ACHN (cell line): ENCODE measurements at regions not wholly inside any gene's neighbourhood (a gene's known extent, or its start where the extent isn't known, plus 50 kb on each side); places are given as distances from the start of the nearest gene placed in this dataset.

ENCODE experiments used
- DNase-seq: peaks from one replicate; pipeline ENCODE4 v3.0.0-alpha.2; 2015
- in situ Hi-C: cut with HindIII; loops from 2 replicates; pipeline ENCODE4 v1.10.0; 2017; ENCODE audit warnings: low sequenced_read_pairs, low pct_ligation_motif_present, low pct_unique_long_range_greater_than_20kb

- in situ Hi-C loops, result loop anchor here (25.0 kb wide), 2 partner anchors 264 to 689 kb away; partner anchors contain the start of genes BOD1 and NSG2
Measured at GRCh38 chr5:174300941-174301761, 255.6 kb downstream of the NSG2 start.

GRCh38 chr5:174301848-174302625 lies 256.5 kb downstream of the NSG2 start:
- in situ Hi-C loops, result loop anchor here (25.0 kb wide), 2 partner anchors 265 to 690 kb away; partner anchors contain the start of genes BOD1 and NSG2

More at GRCh38 chr5:174300941-174301761, 255.6 kb downstream of the NSG2 start:
- DNase-seq, result no peak

GRCh38 chr5:174303035-174303434 lies 257.5 kb downstream of the NSG2 start:
- in situ Hi-C loops, result loop anchor here (25.0 kb wide), 2 partner anchors 266 to 691 kb away; partner anchors contain the start of genes BOD1 and NSG2
- DNase-seq, result no peak

More at GRCh38 chr5:174301848-174302625, 256.5 kb downstream of the NSG2 start:
- no peak for DNase-seq

DNA sequence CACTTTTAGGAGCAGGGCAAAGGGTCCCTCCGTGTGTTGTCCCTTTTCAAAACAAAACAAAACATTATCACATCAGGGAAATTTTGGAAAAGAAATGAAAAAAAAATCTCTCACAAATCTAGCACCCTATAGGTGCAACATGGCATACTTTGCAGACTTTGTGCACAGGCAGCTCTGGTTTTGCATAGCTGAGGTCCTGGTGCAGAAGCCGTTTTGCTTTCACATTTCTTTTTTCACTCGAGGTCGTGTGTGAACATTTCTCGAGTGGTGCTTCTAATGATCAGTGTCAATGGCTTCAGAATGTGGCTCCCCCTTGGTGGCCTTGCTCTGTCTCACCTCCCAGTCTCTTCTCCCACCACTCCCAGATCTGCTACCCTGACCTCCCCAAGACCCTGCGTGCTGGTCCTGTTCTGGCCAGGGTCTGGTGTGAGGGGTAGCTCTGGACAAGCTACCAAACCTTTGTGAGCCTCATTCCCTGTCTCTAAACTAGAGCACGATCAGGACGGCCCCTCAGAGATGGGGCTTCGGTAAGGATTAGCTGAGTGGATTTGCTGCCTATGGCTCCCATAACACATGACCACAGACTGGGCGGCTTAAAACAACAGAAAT lies 258.0 kb downstream of the NSG2 start:
- DNase-seq, result no peak
- in situ Hi-C loops, result loop anchor here (25.0 kb wide), 2 partner anchors 266 to 691 kb away; partner anchors contain the start of genes BOD1 and NSG2

DNA sequence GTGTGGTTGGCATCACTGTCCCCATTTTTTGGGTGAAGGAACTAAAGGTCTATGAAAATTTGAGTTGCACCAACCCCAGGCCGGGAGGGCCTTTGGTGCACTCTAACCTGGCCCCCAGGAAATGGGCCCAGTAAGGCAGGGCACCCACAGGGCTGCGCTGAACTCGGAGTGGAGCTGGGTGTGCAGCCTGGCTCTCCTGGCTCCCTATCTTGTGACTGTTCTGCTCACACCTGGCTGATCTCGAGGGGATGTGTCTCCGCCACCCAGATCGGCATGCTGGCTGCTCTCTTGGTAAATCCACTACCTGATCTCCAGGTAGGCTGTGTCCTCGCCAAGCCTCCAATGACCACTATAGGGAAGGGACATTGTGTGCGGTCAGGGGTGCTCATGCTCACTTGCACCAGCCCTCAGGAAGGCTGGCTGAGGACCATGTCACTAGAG lies 259.8 kb downstream of the NSG2 start:
- in situ Hi-C loops, result loop anchor here (25.0 kb wide), 2 partner anchors 268 to 693 kb away; partner anchors contain the start of genes BOD1 and NSG2
- DNase-seq, result no peak

DNA sequence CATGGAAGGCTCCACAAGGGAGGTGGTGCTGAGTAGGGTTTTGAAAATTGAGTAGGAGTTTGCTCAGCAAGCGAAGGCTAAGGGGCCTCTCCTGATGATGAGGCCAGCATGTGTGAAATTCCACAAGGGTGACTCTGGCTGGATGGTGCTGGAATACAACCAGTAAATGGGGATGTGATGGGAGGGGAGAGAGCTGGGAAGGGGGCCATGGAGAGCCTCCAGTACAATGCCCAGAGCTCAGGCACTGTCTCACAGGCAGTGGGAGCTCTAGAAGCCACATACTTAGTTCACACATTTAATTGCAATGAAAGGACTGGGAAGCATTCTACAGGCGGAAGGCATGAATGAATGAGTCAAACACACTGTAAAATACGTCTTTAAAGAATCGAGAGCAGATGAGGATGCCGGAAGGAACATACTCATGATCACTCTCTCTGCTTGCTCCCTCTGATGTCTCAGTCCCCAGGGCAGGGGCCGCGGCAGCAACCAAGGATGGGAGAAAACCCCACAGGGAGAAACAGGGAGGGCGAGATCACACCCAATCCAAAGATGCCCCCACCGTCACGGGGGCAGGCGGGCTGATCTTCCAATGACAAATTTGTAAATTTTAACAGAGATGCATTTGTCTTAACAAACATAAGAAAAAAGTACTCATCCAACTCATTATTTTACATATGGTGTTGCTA lies 261.0 kb downstream of the NSG2 start:
- in situ Hi-C loops, result loop anchor here (25.0 kb wide), 2 partner anchors 269 to 694 kb away; partner anchors contain the start of genes BOD1 and NSG2
- DNase-seq, result no peak

DNA sequence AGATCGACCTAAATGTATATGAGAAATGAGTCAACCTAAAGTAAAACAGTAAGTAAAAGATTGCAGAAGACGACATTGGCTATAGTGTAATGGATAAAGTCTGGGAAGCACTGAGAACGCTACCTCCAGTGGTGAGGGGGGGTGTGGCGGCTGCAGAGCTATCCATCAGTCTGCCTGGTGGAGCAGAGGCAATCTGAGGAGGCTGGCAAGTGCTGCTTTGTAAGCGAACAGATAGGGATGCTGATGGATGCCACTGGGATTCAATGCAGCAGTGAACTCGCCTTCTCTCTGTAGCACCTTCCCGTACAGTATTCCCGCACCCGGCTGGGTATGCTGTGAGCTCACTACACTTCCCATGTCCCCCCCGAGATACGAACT lies 261.5 kb downstream of the NSG2 start:
- in situ Hi-C loops, result loop anchor here (25.0 kb wide), 2 partner anchors 270 to 695 kb away; partner anchors contain the start of genes BOD1 and NSG2
- DNase-seq, result no peak

GRCh38 chr5:174307656-174308271 lies 262.3 kb downstream of the NSG2 start:
- no peak for DNase-seq
- in situ Hi-C loops, result loop anchor here (25.0 kb wide), 2 partner anchors 270 to 695 kb away; partner anchors contain the start of genes BOD1 and NSG2

DNA sequence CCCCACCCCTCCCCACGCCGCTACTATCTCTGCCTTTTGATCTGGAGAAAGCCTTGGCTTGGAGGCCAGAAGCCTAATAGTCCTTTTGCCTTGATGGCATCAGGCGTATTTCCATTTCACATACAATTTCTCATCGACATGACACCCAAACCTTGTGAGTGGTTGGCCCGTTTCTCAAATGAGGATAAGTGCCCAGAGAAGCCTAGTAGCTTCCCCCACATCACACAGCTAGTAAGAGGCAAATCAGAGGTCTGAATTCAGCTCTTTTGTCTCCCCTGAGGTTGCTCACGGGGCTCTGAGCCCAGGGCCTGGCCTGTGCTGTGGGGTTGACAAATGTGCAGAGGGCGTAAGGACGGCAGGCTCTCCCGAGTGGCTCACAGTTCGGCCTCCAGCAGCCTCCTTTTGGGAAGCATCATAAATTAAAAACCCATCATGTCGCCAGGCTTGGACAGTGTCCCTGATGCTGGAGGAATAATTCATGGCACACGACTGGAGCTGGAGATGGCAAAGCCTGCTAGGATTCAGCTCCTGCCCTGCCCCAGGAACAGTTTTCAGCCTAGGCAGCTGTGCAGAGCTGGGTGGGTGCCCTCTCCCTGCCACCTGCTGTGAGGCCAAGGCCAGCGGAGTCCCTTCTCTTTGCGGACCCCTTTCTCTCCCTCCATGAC lies 263.8 kb downstream of the NSG2 start:
- in situ Hi-C loops, result loop anchor here (25.0 kb wide), 2 partner anchors 272 to 697 kb away; partner anchors contain the start of genes BOD1 and NSG2
- no peak for DNase-seq

DNA sequence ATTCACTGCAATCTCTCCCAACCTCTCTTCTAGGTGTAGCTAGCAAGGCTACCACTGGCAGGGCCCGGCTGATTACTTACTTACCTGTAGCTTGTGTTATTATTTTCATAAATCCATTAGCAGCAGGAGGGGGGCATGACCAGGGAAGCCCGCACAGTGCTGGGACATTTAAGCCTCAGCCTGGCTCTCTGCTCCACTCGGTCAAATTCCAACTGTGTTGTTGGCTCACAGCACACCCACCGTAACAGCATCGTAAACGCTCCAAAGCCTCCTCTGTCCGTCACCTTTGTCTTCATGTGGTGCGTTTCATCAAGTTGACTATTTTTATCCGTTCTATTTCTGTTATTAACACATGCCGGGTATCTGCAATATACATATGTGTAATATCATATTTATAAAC lies 264.7 kb downstream of the NSG2 start:
- no peak for DNase-seq
- in situ Hi-C loops, result loop anchor here (25.0 kb wide), 2 partner anchors 273 to 698 kb away; partner anchors contain the start of genes BOD1 and NSG2

DNA sequence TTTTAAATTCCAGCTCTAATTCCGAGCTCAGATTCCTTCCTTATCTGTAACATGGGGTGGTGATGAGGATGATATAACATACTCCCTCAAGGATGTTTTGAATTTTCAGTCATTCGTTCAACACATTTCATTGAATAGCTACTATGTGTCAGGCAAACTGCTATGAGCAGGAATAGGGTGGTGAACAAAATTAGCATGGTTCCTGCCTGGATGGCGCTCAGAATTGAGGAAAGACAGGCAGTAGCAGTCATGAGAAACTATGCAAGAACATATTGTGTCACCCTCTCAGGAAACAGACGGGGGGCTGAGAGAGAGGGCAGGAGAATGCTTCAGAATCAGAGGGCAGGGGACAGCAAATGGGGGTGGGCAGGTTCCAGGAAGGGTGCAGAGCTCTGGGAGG lies 265.2 kb downstream of the NSG2 start:
- DNase-seq, result no peak
- in situ Hi-C loops, result loop anchor here (25.0 kb wide), 2 partner anchors 273 to 698 kb away; partner anchors contain the start of genes BOD1 and NSG2

GRCh38 chr5:174311121-174311520 lies 265.6 kb downstream of the NSG2 start:
- DNase-seq, result no peak
- in situ Hi-C loops, result loop anchor here (25.0 kb wide), 2 partner anchors 274 to 699 kb away; partner anchors contain the start of genes BOD1 and NSG2

- peak; percentile 36 for DNase-seq
- in situ Hi-C loops, result loop anchor here (25.0 kb wide), 2 partner anchors 274 to 699 kb away; partner anchors contain the start of genes BOD1 and NSG2
Measured at GRCh38 chr5:174311531-174312269, 266.2 kb downstream of the NSG2 start.

DNA sequence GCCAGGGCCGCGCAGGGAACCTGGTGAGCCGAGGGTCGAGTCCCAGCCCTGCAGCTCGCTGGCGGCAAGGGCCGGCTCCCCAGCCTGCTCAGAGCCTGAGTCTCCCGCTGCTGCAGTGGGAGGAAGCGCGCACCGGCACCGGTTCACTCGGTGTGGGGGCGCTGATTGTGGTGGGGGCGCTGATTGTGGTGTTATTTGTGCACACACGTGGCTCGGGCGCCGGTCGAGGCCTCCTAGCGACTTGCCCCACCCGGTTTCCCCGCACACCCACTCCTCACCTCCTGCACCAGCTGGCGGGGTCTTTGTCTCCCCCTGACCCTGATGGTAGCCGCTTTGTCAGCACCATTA lies 266.7 kb downstream of the NSG2 start:
- DNase-seq, result no peak
- in situ Hi-C loops, result loop anchor here (25.0 kb wide), 2 partner anchors 275 to 700 kb away; partner anchors contain the start of genes BOD1 and NSG2

DNA sequence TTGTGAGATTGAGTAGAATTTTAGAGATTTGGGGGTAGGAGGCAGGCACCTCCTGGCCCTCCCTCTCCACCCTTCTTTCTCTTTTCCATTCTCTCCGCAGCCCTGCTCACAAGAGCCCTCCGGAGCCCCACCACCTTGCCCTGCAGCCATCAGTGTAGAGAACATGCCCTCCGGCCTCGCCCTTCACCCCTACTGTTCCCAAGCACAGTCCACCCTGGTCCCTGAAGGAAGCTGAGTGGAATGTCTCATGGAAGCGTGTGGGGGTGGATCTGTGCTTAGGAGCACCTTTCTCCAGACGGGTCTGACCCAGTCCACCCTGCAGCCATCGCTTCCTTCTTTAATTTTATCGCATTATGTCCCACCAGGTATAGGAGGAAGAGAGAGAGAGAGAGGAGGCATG lies 267.1 kb downstream of the NSG2 start:
- DNase-seq, result no peak
- in situ Hi-C loops, result loop anchor here (25.0 kb wide), 2 partner anchors 275 to 700 kb away; partner anchors contain the start of genes BOD1 and NSG2

GRCh38 chr5:174313615-174314014 lies 268.1 kb downstream of the NSG2 start:
- DNase-seq, result no peak
- in situ Hi-C loops, result loop anchor here (25.0 kb wide), 2 partner anchors 276 to 701 kb away; partner anchors contain the start of genes BOD1 and NSG2
